Activated T-cell treated with anti-CD3 and anti-CD28 coated beads, Interleukin-2, amount 50 U/mL, for 48 hours (primary cell): ENCODE measurements at regions not wholly inside any gene's neighbourhood (a gene's known extent, or its start where the extent isn't known, plus 50 kb on each side); places are given as distances from the start of the nearest gene placed in this dataset.
"Not testable (repeated sequence)": the region's sequence is repeated elsewhere in the genome, so short reads cannot be mapped to it uniquely, and the experiment has no call there.

Experiments used
- DNase-seq, 2 experiments: peaks; one replicate each; pipeline ENCODE4 v3.0.0-alpha.2; 2020

GRCh38 chr12:75699728-75700496 lies 188.5 kb upstream of the KRR1 start:
- no peak for DNase-seq

- no peak for DNase-seq
These were observed 187.8 kb upstream of the KRR1 start for GRCh38 chr12:75699251-75699650.

- DNase-seq: no peak
These were observed 186.6 kb upstream of the KRR1 start for GRCh38 chr12:75698052-75698451.

GRCh38 chr12:75695926-75696325 lies 184.5 kb upstream of the KRR1 start:
- no peak for DNase-seq

GRCh38 chr12:75694534-75695268 lies 183.3 kb upstream of the KRR1 start:
- no peak for DNase-seq

- no peak for DNase-seq
These were observed 181.5 kb upstream of the KRR1 start for GRCh38 chr12:75692876-75693275.

GRCh38 chr12:75690296-75690955 lies 179.0 kb upstream of the KRR1 start:
- no peak for DNase-seq

GRCh38 chr12:75686233-75686632 lies 174.8 kb upstream of the KRR1 start:
- not testable (repeated sequence) for DNase-seq

GRCh38 chr12:75685617-75686225 lies 174.3 kb upstream of the KRR1 start:
- DNase-seq: no peak

- no peak for DNase-seq
These were observed 173.5 kb upstream of the KRR1 start for GRCh38 chr12:75684678-75685616.

- not testable (repeated sequence) for DNase-seq
These were observed 172.7 kb upstream of the KRR1 start for GRCh38 chr12:75683995-75684586.

- no peak for DNase-seq
These were observed 171.8 kb upstream of the KRR1 start for GRCh38 chr12:75683220-75683619.

- DNase-seq: no peak
These were observed 166.1 kb upstream of the KRR1 start for GRCh38 chr12:75677522-75677921.

- DNase-seq: no peak
These were observed 163.0 kb upstream of the KRR1 start for GRCh38 chr12:75674393-75674792.

- DNase-seq: no peak
These were observed 160.8 kb upstream of the KRR1 start for GRCh38 chr12:75672200-75672599.

- DNase-seq: no peak
These were observed 158.8 kb upstream of the KRR1 start for GRCh38 chr12:75670216-75670615.

GRCh38 chr12:75666939-75667334 lies 155.5 kb upstream of the KRR1 start:
- no peak for DNase-seq

- DNase-seq: no peak
These were observed 154.9 kb upstream of the KRR1 start for GRCh38 chr12:75666126-75666938.

- DNase-seq: no peak
These were observed 153.8 kb upstream of the KRR1 start for GRCh38 chr12:75665216-75665615.

- no peak for DNase-seq
These were observed 151.2 kb upstream of the KRR1 start for GRCh38 chr12:75662511-75663159.
